HG02870 (cell line): ENCODE measurements at regions not wholly inside any gene's neighbourhood (a gene's known extent, or its start where the extent isn't known, plus 50 kb on each side); places are given as distances from the start of the nearest gene placed in this dataset.

Experiments used
- ATAC-seq: cut with Tn5 transposase; IDR thresholded peaks from one replicate; pipeline ENCODE4 v1.9.1; 2021; ENCODE audit warnings: mild to moderate bottlenecking, moderate library complexity; ENCODE audit not compliant: unreplicated experiment

DNA sequence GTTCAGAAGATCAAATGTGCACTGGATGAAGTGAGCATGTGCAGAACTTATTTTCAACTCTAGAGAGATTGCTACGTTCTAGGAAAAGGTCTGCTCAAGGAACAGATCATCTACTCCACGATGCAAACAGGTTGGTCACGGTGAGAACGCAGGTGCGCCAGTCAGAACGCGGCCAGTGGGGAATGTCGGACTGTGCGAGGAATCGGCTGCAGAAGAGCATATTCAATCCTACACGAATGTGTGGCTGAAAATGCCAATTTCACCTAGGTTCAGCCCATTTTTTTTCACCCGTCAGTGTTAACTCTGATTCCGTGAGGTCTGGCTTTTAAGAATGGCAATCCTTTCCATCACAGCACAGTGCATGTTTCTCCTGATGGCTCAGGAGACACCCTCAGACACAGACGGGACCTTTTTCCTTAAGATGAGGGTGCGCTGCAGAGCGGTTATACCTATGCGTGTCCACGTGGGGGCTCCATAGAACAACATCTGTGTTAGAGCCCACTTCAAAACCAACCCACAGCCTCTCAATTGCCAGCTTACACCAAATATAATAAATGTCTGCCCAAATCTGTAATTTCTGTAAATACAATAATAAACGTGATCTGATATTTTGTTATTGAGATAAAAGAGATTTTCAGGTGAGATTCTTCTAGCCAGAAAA, 250.4 kb downstream of the FOXA2 start:
- peak; percentile 89 for ATAC-seq

DNA sequence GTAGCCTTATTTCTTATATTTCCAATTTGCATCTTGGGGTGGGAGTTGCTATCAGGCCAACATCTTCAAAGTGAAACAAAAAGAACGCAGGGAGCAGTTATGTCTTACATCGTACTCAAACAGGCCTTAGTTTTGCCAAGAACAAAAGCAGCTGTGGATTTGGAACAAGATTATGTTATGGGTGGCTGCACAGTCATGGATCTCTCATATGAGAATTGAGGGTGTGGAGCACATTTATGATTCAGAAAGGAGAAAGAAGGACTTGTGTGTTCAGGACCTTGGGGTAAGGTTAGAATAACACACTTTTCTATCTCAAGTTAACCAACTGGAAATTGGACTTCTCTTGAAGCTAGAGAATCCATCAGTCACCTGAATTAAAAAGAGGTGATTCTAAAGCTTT, 259.9 kb downstream of the FOXA2 start:
- ATAC-seq: no peak

GRCh38 chr20:22322513-22322912, 261.9 kb downstream of the FOXA2 start:
- no peak for ATAC-seq

DNA sequence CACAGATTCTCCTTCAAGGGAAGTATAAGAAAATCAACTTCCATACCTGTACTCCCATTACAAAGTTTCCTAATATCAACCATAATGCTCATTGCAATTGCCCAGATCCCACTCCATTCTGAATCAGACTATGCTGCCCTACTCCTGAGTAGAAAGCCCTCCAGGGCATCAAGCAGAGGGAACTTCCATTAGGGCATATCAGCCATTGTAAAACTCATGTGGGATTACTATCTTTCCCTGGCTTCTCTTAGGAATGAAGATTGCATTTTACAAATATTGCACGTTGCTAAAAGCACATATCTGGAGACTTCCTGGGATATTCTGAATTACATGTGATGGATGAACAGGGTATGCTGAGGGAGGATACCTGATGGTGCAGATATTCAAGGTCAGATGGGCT, 263.2 kb downstream of the FOXA2 start:
- no peak for ATAC-seq

DNA sequence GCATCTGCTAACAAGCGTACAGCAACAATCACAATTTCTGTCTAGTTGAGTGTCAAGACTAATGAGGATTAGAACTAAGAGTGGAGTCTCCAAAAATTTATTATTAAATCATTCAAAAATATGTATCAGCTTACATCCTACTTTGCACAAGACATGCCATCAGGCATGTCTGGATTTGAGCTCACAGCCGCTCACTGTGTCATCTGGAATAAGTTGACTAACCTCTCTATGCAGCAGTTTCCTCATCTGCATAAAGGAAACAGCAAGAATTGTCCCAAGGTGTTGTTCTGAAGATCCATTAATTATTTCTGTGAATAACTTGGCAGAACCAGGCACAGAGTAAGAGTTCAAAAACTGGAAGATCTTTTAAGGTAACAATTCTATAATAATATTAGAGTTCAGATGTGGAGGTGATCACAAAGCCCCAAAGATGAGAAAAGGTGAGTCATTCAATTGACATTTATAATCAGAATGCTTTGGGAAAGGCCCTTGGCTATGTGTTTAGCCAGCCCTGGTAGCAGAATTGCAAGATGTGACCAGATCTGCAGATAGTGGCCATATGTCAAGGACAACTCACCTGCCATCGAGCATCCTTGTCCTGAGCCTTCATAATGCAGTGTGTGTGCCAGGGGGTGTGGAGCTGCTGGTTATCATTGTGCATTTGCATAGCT, 264.0 kb downstream of the FOXA2 start:
- no peak for ATAC-seq

- no peak for ATAC-seq
These were observed 268.6 kb downstream of the FOXA2 start for GRCh38 chr20:22315771-22316170.

- ATAC-seq: no peak
These were observed 269.3 kb downstream of the FOXA2 start for GRCh38 chr20:22315073-22315472.

GRCh38 chr20:22312744-22313346, 271.5 kb downstream of the FOXA2 start:
- no peak for ATAC-seq

GRCh38 chr20:22308934-22309333, 275.4 kb downstream of the FOXA2 start:
- ATAC-seq: no peak

GRCh38 chr20:22307409-22307808, 277.0 kb downstream of the FOXA2 start:
- ATAC-seq: no peak

GRCh38 chr20:22305381-22305780, 279.0 kb downstream of the FOXA2 start:
- ATAC-seq: no peak

DNA sequence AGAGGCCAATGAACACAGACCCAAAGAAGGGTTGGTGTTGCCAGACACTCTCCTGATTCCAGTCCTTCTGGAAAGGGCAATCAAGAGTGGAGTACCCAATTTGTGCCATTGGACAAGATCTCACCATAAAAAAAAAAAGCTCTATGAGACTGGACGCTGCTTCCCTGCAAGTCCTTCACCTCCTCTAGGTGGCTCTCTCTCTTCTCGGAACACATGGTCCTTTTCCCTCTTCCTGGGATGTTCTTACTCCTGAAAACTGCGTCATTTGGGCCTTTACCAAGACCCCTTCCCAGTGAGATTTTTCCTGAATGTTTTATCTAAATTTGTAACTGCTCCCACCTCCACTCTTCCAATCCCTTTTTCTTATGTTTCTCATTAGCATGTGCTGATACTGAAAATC, 280.8 kb downstream of the FOXA2 start:
- no peak for ATAC-seq

DNA sequence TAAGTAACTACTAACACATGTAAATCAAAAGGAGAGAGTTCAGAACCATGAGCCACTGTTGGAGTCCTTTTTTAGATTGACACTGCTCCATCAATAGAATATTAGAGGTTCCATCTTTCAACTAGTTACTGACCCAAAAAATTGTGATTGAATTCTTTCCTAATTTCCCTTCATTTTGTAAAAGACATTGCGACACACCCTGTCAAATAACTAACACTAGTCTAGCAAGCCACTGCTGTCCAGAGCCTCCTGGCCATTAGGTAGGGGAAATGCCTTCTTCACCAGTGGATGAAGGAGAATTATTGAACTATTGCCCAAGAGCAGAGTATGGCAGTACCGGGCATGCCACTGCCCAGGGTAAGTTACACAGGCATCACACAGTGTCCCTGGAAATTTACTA, 282.3 kb downstream of the FOXA2 start:
- no peak for ATAC-seq

DNA sequence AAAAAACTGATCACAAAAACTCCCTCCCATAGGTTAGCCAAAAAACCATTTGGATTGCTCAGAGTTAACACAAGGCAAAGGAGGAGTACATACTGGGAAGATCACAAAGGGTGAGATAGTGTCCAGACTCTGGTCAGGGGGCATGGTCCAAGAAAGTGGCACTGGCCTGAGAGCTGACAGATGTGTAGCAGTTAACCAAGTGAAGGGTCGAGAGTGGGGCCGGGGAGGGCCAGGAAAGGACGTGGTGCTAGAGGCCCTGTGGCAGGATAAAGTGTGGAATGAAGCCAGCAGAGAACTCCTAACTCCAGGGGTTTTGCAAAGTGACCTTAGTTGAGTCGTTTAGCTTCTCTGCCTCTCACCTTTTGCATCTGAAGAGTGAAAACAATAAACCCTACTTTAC, 290.5 kb downstream of the FOXA2 start:
- no peak for ATAC-seq

DNA sequence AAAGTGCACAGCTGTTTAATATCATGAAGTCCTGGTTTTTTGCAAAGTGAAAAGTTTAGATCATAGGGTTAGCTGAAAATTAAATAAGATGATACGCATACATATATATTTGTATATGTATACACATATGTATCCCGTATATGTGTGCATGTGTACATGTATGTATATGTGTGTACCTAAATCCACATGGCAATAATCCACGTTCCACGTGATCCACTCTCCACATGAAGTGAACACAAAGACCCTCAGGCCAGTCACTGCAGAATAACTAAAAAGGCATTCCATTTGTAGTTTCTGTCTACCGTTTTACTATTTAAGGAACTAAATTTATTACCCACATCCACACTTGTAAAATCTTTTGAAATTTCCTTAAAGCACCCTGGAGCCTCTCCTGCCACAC, 294.9 kb downstream of the FOXA2 start:
- no peak for ATAC-seq

GRCh38 chr20:22288957-22289356, 295.4 kb downstream of the FOXA2 start:
- no peak for ATAC-seq

DNA sequence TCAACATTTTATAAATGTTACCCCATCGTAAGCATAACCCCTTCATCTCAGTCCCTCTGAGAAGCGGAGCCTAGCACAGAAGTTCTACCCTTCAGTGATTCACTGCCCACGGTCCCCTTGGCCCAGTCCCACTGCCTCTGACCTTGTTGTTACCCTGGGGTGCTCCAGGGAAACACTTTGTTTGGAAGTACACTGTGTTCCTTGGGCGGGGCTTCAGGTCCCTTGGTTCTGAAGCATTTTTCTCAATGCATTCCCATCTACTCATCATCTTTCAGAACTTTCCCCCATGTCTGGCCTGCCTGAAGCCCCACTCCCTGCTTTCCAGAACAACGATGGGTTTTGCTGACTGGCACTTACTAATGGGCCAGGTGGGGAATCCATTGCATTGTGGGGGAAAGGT, 296.2 kb downstream of the FOXA2 start:
- ATAC-seq: no peak

DNA sequence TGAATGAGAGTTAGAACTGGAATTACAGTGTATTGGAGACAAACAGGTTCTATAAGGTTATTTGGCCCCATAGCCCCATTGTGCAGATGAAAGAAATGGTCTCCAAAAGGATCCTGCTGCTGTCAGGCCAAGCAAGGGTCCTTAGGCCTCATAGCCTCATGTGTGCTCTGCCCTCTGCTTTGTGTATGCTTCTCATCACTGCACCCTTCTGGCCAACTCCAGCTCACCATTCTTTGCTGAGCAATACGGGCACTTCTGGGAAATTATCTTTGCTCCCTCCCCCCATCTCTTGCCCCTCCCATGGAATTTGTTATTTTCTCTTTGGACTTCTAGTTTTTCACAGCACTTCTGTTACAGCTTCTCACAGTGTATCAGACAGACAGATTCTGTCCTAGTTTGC, 298.8 kb downstream of the FOXA2 start:
- no peak for ATAC-seq

DNA sequence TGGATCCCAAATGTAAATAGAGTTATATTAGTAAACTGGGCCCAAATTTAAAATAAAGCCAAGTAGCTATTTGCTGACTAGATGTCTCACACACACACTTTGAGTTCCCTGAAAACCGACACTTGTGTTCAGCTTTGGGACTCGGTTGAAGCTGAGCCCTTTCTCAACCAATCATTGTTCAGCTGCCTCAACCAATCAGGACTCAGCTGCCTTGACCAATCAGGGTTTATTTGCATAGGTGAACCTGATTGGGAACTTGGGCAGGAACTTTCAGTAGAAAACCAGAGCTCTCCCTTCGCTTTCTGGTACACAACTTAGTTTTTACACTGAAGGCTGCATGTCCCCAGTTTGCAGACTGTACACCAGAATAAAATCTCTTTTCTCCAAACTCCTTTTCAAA, 301.7 kb downstream of the FOXA2 start:
- ATAC-seq: no peak

GRCh38 chr20:22274330-22274729, 310.0 kb downstream of the FOXA2 start:
- ATAC-seq: no peak

DNA sequence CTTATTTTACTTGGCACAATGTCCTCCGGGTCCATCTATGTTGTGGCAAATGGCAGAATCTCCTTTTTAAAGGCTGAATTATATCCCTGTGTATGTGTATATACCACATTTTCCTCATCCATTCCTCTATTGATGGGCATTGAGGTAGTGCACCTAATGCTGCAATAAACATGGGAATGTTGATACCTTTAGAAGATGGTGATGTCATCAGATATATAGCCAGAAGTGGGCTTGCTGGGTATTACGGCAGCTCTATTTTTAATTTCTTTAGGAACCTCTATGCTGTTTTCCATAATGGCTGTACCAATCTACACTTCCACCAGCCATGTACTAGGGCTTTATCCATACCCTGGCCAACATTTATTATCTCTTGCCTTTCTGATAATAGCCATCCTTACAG, 315.7 kb downstream of the FOXA2 start:
- ATAC-seq: no peak

- ATAC-seq: no peak
These were observed 319.5 kb downstream of the FOXA2 start for GRCh38 chr20:22264917-22265316.
